ENCODE measurements at regions not wholly inside any gene's neighbourhood (a gene's known extent, or its start where the extent isn't known, plus 50 kb on each side); places are given as distances from the start of the nearest gene placed in this dataset.
A peak's percentile ranks its signal among the peaks of the same experiment; 100 is the strongest.

- Histone ChIP-seq H4K20me1 (ENCODE audit: insufficient read depth, low read length) (no peaks in the 10 kb centered on the region), H3K27ac (ENCODE audit: extremely low read length, insufficient read depth, low read length) (no peak overlapping the region), H3K9me3 (ENCODE audit: low read length) (no peaks in the 10 kb centered on the region), H3K4me2 (ENCODE audit: low read depth, low read length) (no peak overlapping the region), H3K4me3 (replicated peaks in 1 of 3; ENCODE audit: insufficient read depth in 1 of 3, low read depth in 2 of 3, low read length in 3 of 3) (no peak overlapping the region), H3K79me2 (ENCODE audit: insufficient read depth, low read length) (no peaks in the 10 kb centered on the region), H3K4me1 (ENCODE audit: insufficient read depth, low read length) (0 out of 2 replicates have a peak, but pooled peaks cover 4% of the 10 kb centered on the region), H3K27me3 (ENCODE audit: control insufficient read depth in 1 of 2, insufficient read depth in 2 of 2, low read length in 2 of 2) (no peaks in the 10 kb centered on the region), H3K9ac (ENCODE audit: insufficient read depth, low read depth, low read length) (no peak overlapping the region), H3K36me3 (replicated peaks in 1 of 2; ENCODE audit: control insufficient read depth in 1 of 2, insufficient read depth in 2 of 2, low read length in 2 of 2) (no peaks in the 10 kb centered on the region), H2AFZ (ENCODE audit: low read length) (no peak overlapping the region)
- CTCF ChIA-PET (ENCODE audit: low intra/inter-chr PET ratio, low total read pairs) = interaction anchor here (2.4 kb wide), 1 partner anchor 259 kb away, joined by 11 read pairs; no protein-coding TSS in a partner anchor
- peak; percentile 44; the same call in 1 of the 3 replicates for ATAC-seq
- BruUV-seq (replicated peaks) = no TSS peak
- no peak for FAIRE-seq
- DNase-seq (ENCODE audit: low spot score) = peak; percentile 49
- POLR2A ChIA-PET = no interaction called here
- 1% methylated on average over 5 of the region's 5 CpGs for WGBS (ENCODE audit: low lambda C conversion rate)
- TF ChIP-seq MAFK (conservative IDR thresholded peaks at IDR 0.05 in 1 of 2, IDR thresholded peaks at IDR 0.05 in 1 of 2; ENCODE audit: low read length in 2 of 2) (peak; percentile 59 to 68), PAXIP1 (CRISPR knock-in tag; conservative IDR thresholded peaks at IDR 0.05) (0 out of 2 replicates have a peak, but pooled peaks have one; percentile 24), CEBPB (IDR thresholded peaks at IDR 0.05; ENCODE audit: borderline replicate concordance, low read depth, low read length) (peak; percentile 89), CEBPG (CRISPR knock-in tag; IDR thresholded peaks at IDR 0.05) (peak; percentile 47; the same call in 1 of the 2 replicates), CREB1 (IDR thresholded peaks at IDR 0.05) (peak; percentile 8; the same call in 1 of the 2 replicates), CREB1 (CRISPR knock-in tag; IDR thresholded peaks at IDR 0.05) (no peak), GATAD2A (CRISPR knock-in tag; IDR thresholded peaks at IDR 0.05) (peak; percentile 40; the same call in 1 of the 2 replicates), MED1 (CRISPR knock-in tag; IDR thresholded peaks at IDR 0.05) (0 out of 2 replicates have a peak, but pooled peaks have one; percentile 13), SAP130 (CRISPR knock-in tag; IDR thresholded peaks at IDR 0.05; ENCODE audit: low read depth) (peak; percentile 36; the same call in 1 of the 2 replicates), FOXA3 (CRISPR knock-in tag; IDR thresholded peaks at IDR 0.05) (peak; percentile 31; the same call in 1 of the 2 replicates), ARID3A (IDR thresholded peaks at IDR 0.05; ENCODE audit: low read depth, low read length) (0 out of 2 replicates have a peak, but pooled peaks have one; percentile 43), ZNF383 (CRISPR knock-in tag; IDR thresholded peaks at IDR 0.05; ENCODE audit: borderline replicate concordance) (no peak), ZNF3 (CRISPR knock-in tag; IDR thresholded peaks at IDR 0.05) (no peak), SMAD9 (CRISPR knock-in tag; IDR thresholded peaks at IDR 0.05) (no peak), MAFF (IDR thresholded peaks at IDR 0.05; ENCODE audit: low read depth, low read length) (peak; percentile 68)
- intact Hi-C loops (cut with micrococcal nuclease; ENCODE audit: unreplicated experiment) (no loop called here), in situ Hi-C loops (cut with HindIII; ENCODE audit: extremely low pct_ligation_motif_present, low pct_unique_long_range_greater_than_20kb) (no loop called here)
These were observed 184.2 kb upstream of the KLHL29 start for GRCh38 chr2:23200787-23201114.

All from HepG2 (cell line).